Thyroid gland (tissue), 4 donors: ENCODE measurements at regions not wholly inside any gene's neighbourhood (a gene's known extent, or its start where the extent isn't known, plus 50 kb on each side); places are given as distances from the start of the nearest gene placed in this dataset.

Experiments used
- POLR2A ChIP-seq, 2 donors: fragments of 450-650 bp; IDR thresholded peaks; one replicate each; pipeline ENCODE4 v1.6.1; 2017; ENCODE audit warnings: antibody characterized with exemption in 2 of 2, mild to moderate bottlenecking in 2 of 2, moderate library complexity in 1 of 2
- TF ChIP-seq, protein P1 (sequence below), 6 experiments: fragments of 200-600 bp in 3 of 6; fragments of 450-650 bp in 3 of 6; sonication (generic) in 3 of 6; IDR thresholded peaks; one replicate each; pipeline ENCODE4 v1.5.1; 2016 to 2019; ENCODE audit warnings: antibody characterized with exemption in 6 of 6, mild to moderate bottlenecking in 2 of 6, inconsistent platforms in 1 of 6, moderate library complexity in 1 of 6

DNA sequence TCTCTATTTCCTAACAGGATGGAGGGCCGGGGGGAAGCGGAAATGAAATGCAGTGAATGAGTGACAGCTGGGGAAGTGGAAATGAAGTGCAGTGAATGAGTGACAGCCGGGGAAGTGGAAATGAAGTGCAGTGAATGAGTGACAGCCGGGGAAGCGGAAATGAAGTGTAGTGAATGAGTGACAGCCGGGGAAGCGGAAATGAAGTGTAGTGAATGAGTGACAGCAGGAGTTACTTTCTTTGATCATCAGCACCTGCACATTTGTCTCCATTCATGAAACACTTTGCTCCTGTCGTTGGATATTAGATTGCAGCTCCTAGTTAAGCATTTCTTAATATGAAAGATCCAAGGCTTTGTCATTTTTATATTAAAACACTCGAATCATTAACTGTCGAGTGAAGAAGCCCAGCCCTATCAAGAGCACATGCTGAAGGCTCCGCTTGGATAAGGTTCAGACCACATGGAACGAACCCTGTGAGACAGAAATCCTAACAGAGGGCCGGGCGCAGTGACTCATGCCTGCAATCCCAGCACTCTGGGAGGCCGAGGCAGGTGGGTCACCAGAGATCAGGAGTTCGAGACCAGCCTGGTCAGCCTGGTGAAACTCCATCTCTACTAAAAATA is 406.0 kb upstream of the ADARB2 start:
- TF ChIP-seq, protein P1, sequence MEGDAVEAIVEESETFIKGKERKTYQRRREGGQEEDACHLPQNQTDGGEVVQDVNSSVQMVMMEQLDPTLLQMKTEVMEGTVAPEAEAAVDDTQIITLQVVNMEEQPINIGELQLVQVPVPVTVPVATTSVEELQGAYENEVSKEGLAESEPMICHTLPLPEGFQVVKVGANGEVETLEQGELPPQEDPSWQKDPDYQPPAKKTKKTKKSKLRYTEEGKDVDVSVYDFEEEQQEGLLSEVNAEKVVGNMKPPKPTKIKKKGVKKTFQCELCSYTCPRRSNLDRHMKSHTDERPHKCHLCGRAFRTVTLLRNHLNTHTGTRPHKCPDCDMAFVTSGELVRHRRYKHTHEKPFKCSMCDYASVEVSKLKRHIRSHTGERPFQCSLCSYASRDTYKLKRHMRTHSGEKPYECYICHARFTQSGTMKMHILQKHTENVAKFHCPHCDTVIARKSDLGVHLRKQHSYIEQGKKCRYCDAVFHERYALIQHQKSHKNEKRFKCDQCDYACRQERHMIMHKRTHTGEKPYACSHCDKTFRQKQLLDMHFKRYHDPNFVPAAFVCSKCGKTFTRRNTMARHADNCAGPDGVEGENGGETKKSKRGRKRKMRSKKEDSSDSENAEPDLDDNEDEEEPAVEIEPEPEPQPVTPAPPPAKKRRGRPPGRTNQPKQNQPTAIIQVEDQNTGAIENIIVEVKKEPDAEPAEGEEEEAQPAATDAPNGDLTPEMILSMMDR (IDR thresholded peaks at IDR 0.05), result no peak
- TF ChIP-seq POLR2A (IDR thresholded peaks at IDR 0.05), result no peak
